GM23248 (cell line): ENCODE measurements at regions not wholly inside any gene's neighbourhood (a gene's known extent, or its start where the extent isn't known, plus 50 kb on each side); places are given as distances from the start of the nearest gene placed in this dataset.

Source experiments
- EZH2 ChIP-seq: fragments of 200-600 bp; sonication (generic); IDR thresholded peaks from 2 replicates; pipeline ENCODE4 v1.6.1; 2018; ENCODE audit warnings: antibody characterized with exemption, mild to moderate bottlenecking; ENCODE audit not compliant: insufficient read depth, poor library complexity, severe bottlenecking
- EZH2phosphoT487 ChIP-seq: fragments of 200-600 bp; sonication (generic); IDR thresholded peaks from 2 replicates; pipeline ENCODE4 v1.6.1; 2018; ENCODE audit warnings: antibody characterized with exemption, moderate library complexity, mild to moderate bottlenecking, low read depth; ENCODE audit not compliant: insufficient read depth

GRCh38 chr1:119279456-119280381, 88.9 kb upstream of the HAO2 start:
- TF ChIP-seq EZH2 (no peak), EZH2phosphoT487 (no peak)
